Sciatic nerve (tissue), 2 donors: ENCODE measurements at regions not wholly inside any gene's neighbourhood (a gene's known extent, or its start where the extent isn't known, plus 50 kb on each side); places are given as distances from the start of the nearest gene placed in this dataset.

Source experiments
- ATAC-seq: fragments of 200-7000 bp; cut with Tn5 transposase; one replicate; pipeline ENCODE4 v1.9.1; 2020; ENCODE audit warnings: mild to moderate bottlenecking, moderate library complexity
- DNase-seq: peaks from one replicate; pipeline ENCODE4 v3.0.0-alpha.2; 2020; ENCODE audit warnings: low spot score
- intact Hi-C: fragments of 100-400 bp; cut with DNase I; formaldehyde crosslinking; loops from one replicate; pipeline ENCODE4 v1.14.2; 2022
- donor health status: DM: no; HTN: no; CAD: no.
- donor health status: DM: no; HTN: no; CAD: no.

DNA sequence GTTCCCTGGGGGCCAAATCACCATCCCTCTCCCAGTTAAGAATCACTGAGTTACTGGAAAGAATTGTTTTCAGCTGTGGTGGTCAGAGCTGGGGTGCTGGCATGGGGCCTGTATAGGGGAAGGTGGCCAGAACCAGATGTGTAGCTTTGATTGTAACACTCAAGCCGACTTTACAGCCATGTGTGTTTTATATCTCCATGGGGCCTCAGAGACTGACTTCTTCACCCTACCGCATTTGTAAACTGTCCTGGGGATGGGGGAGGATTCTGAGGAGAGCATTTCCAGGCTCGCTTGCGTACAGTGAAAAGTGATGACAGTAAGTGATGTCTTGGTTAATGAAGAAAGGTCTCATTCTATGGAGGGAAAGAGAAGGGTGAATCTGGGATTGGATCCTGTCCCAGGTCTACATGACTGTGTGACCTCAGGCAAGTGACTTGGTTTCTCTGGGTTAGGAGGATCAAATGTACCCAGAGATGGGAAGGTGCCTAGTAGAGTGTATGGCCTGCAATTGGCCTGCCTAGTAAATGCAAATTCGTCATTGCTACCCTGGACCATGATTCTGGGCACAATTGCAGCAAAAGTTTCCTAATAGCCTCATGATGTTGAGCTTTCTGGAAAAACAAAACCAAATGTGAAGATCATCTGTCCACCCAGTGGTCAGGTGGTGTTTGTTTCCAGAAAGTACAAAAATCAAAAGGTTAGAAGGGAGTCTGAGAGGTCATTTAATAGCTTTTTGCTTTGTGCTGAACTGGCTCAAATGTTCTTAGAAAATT is 49.7 kb upstream of the RCC2 start:
- ATAC-seq (peak; percentile 92), DNase-seq (peak; percentile 67)
- intact Hi-C loops = no loop called here
